Endometrial microvascular endothelial cells (primary cell): ENCODE measurements at regions not wholly inside any gene's neighbourhood (a gene's known extent, or its start where the extent isn't known, plus 50 kb on each side); places are given as distances from the start of the nearest gene placed in this dataset.

Source experiments
- in situ Hi-C: cut with HindIII; loops from 2 replicates; pipeline ENCODE4 v1.10.0; 2017; ENCODE audit warnings: low sequenced_read_pairs, low pct_unique_long_range_greater_than_20kb; ENCODE audit errors: inconsistent ontology term

- in situ Hi-C loops = no loop called here
Measured at GRCh38 chr12:58241099-58241498, 299.7 kb downstream of the ATP23 start.

DNA sequence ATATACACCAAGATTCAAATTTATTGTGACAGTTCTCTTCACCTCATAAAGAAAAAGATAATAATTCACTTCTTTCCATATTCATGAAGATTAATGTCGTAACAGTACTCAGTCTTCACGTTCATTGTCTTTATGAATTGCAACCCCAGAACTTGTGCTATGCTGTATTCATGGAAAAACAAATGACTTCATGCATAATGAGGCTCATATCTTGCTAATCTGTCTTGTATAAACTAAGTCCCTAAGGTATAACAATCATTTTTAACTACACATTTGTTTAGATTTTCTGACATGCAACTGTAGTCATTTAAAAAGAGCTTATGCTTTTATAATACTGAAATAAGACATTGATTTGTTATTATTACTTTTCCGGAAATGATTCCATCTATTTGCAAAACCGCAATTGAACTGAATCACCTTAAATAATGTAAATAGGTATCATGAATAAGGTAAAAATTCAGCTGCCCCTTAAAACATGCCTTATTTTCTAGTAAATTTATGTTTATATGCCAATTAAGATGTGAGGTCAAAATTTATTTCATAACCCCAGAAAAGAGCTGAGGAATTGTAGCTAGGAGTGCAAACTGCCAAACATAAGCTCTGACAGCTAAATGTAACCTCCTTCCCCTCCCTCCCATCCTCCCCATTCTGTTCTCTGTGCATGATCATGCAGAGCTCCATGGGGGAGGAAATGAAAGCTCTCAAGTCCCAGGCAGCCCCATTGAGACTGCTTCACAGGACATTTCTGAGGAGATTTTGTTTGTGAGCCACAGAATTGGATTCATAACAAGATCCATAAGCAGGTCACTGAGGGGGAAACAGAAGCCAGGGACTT lies 301.6 kb downstream of the ATP23 start:
- in situ Hi-C loops = no loop called here

- in situ Hi-C loops = no loop called here
Measured at GRCh38 chr12:58247633-58248032, 306.3 kb downstream of the ATP23 start.

- in situ Hi-C loops = no loop called here
Measured at GRCh38 chr12:58248599-58248998, 307.2 kb downstream of the ATP23 start.

DNA sequence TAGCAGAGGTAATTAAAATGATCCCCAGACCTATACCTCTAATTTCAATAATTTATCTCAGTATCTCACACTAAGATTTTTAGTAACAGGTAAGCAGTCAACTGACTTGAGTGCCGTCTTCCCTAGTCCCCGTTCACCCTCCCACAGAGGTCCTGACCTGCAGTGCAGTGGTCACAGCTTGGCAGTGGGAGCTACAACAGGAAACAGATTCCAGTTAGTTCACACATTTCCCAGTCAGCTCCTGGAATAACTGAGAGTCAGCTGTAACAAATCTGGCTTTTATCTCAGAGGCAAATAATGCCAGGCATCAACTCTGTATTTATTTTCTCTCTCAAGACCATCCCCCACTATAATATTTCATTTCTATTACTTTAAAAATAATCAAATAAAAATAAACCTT lies 308.2 kb downstream of the ATP23 start:
- in situ Hi-C loops = no loop called here

- in situ Hi-C loops = no loop called here
Measured at GRCh38 chr12:58250077-58250476, 308.7 kb downstream of the ATP23 start.

GRCh38 chr12:58252914-58253313 lies 311.5 kb downstream of the ATP23 start:
- in situ Hi-C loops = no loop called here

- in situ Hi-C loops = no loop called here
Measured at GRCh38 chr12:58253663-58254062, 312.3 kb downstream of the ATP23 start.

GRCh38 chr12:58254463-58255100 lies 313.2 kb downstream of the ATP23 start:
- in situ Hi-C loops = no loop called here

- in situ Hi-C loops = no loop called here
Measured at GRCh38 chr12:58262796-58263195, 321.4 kb downstream of the ATP23 start.

DNA sequence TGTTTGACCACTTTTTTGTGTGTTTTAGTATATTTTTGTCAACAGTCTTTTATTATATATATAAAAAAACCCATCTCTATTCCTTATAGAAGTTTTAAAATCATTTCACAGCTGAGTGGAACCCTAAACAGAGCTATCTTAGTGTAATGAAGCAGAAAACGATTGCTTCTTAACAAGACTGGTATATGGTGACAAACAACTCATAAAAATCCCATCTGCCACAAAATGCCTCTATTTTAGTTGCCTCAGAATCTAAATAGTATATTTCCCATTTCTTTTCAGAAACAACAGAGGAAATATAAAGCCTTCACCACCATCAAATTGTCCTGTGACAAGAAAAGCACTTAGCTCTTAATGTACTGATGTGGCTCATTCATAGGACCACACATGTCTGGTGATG lies 322.4 kb downstream of the ATP23 start:
- in situ Hi-C loops = no loop called here

DNA sequence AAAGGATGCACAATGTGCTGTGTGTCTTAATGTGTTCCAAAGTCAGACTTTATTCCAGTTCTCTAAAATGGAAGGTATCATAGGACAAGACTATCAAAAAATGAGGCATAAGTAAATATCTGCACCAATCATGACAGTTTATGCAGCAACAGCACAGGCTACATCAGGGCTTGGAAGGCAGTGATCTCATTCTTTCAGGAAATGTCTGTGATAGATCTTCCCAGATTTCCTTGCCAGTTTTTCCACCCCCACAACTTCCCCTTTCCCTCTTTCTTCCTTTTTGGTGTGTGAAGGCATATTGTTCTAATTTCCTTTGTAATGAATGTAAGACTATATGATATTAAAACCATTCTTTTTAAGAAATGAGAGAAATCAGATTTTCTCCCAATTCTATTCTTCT lies 326.7 kb downstream of the ATP23 start:
- in situ Hi-C loops = no loop called here

DNA sequence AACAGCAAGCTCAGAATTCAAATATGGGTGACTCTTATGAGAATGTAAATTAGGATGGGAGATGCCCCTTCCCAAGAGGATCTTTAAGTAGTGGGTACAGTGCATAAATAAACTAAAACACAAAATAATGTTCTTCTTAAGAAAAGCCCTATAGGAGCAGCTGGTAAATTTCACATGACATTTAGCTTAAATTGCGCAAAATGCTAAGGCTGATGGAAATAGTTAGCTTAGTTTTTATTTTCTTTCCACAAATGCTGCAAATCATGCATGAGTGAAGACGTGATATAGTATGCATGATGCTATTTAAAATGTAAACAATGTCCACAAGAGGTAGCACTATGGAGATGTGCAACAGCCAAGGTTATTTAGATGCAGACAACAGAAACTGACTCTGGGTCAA lies 328.1 kb downstream of the ATP23 start:
- in situ Hi-C loops = no loop called here

DNA sequence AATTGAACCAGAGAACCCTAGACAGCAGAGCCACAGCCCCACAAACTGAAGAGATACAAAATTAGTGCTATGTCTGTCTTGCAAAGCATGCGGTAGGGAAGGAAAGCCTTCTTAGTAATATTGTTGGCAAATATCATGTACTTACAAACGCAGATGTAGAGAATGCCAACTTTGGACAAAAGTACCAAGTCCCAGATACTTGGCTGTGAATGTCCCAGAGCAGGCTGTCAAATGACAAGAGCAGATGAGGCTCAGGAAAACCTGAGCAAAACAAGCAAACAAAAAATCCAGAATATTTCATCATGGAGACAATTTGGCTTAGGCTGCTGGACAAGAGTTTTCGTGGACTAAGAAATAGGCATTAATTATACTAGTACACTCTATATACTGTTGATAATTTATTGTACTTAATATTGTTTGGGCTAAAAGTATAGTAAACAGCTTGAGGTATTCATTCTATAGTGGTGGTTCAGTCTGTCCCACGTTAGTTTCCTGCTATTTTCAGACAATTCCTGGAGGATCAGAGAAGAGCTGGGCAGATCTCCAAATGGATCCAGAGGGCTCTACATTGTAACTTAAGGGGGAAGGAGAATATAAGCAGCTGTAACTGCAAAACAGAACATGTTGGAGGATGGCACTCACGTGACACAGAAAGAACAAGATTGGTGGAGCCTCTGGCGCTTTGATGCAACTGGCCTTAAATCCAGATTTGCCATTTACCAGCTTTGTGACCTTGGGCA lies 329.8 kb downstream of the ATP23 start:
- in situ Hi-C loops = no loop called here

DNA sequence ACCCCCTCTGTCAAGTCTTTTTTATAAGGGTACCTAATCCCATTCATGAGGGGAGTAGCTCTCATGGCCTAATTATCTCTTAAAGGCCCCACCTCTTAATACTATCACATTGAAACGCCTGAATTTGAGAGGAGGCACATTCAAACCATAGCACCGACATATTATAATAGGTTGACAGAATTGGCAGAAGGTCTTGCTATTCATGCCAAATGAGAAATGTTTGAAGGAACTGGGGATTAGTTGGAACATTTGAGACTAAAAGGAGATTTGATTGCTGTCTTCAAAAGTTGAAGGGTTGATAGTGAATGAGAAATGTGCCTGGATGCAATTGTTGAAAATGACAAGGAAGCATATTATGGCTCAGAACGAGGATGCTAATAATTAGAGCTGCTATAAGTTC lies 331.1 kb downstream of the ATP23 start:
- in situ Hi-C loops = no loop called here

GRCh38 chr12:58277231-58277630 lies 335.9 kb downstream of the ATP23 start:
- in situ Hi-C loops = no loop called here

- in situ Hi-C loops = no loop called here
Measured at GRCh38 chr12:58283553-58283952, 342.2 kb downstream of the ATP23 start.

GRCh38 chr12:58285551-58285950 lies 344.2 kb downstream of the ATP23 start:
- in situ Hi-C loops = no loop called here

GRCh38 chr12:58286353-58286752 lies 345.0 kb downstream of the ATP23 start:
- in situ Hi-C loops = no loop called here

DNA sequence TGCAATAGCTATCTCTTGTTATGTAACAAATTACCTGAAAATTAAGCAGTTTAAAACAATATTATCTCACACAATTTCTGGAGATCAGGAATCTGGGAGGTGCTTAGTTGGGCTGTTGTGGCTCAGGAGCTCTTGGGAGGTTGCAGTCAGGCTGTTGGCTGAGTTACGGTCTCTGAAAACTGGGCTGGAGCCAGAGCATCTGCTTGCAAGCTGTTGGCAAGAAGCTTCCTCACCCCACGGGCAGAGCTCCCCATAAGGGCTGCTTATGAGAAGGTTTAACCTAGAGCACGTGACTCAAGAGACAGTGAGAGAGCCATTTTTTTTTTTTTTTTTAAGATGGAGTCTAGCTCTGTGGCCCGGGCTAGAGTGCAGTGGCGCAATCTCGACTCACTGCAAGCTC lies 346.8 kb downstream of the ATP23 start:
- in situ Hi-C loops = no loop called here
